ENCODE measurements at regions not wholly inside any gene's neighbourhood (a gene's known extent, or its start where the extent isn't known, plus 50 kb on each side); places are given as distances from the start of the nearest gene placed in this dataset.

DNA sequence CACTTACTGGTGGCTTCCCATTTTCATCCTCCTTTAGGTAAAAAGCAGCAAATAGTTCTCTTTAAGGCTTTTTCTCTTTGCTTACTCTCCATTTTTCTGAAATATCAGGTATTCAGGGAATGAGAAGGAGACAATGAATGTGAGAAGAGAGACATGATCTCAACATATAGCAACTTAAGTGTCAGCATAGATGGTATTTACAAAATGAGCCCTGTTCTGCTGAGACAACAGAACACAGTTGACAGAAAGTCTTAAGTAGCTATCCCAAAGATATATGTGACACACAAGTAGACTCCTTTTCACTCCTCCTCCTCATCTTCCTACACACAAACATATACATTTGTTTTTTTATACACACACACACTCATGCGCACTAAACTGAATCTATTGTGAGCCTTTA lies 649.3 kb upstream of the WWC1 start:
- TF ChIP-seq, protein P1, sequence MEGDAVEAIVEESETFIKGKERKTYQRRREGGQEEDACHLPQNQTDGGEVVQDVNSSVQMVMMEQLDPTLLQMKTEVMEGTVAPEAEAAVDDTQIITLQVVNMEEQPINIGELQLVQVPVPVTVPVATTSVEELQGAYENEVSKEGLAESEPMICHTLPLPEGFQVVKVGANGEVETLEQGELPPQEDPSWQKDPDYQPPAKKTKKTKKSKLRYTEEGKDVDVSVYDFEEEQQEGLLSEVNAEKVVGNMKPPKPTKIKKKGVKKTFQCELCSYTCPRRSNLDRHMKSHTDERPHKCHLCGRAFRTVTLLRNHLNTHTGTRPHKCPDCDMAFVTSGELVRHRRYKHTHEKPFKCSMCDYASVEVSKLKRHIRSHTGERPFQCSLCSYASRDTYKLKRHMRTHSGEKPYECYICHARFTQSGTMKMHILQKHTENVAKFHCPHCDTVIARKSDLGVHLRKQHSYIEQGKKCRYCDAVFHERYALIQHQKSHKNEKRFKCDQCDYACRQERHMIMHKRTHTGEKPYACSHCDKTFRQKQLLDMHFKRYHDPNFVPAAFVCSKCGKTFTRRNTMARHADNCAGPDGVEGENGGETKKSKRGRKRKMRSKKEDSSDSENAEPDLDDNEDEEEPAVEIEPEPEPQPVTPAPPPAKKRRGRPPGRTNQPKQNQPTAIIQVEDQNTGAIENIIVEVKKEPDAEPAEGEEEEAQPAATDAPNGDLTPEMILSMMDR (IDR thresholded peaks at IDR 0.05): no peak
- peaks cover 44% of the 10 kb centered on the region for H3K4me1 Mint-ChIP-seq (ENCODE audit: low read depth)
- no peaks in the 10 kb centered on the region for H3K27me3 Mint-ChIP-seq (ENCODE audit: low read depth)
- H3K27ac Mint-ChIP-seq (ENCODE audit: unreplicated experiment): peak overlapping the region; percentile 82
- no peaks in the 10 kb centered on the region for H3K36me3 Mint-ChIP-seq (ENCODE audit: low read depth)
- H3K9me3 Mint-ChIP-seq (ENCODE audit: low read depth): no peaks in the 10 kb centered on the region
- no peak overlapping the region for H3K4me3 Mint-ChIP-seq (ENCODE audit: unreplicated experiment)
- DNase-seq (ENCODE audit: low spot score): no peak

DNA sequence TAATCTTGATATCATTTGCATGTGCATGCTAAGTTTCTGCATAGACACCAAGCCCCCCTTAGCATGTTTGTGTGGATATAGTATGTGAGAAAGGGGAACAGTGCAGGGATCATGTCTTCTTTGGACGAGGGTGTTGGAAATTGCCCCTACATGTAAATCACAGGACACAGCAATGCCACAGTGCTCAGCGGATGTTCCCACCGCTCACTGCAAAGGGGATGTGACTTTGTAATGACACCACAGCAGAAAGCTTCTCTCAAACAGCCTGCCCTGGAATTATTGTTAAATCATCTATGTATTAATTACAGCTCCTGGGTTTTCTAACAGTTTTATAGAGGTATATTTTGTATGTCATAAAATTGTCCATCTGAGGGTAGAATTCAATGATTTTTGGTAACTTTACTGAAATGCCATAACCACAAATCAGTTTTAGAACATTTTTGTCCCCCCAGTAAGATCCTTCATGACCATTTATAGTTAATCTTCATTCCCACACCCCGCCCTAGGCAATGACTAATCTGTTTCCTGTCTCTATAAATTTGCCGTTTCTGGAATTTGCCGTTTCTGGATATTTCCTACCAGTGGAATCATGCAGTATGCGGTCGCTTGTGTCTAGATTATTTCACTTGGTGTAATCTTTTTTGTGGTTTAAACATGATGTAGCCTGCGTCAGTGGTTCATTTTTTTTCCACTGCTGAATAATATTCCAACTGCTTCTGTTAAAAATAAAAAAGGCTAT lies 648.5 kb upstream of the WWC1 start:
- Mint-ChIP-seq H3K4me1 (ENCODE audit: low read depth) (peaks cover 44% of the 10 kb centered on the region), H3K27me3 (ENCODE audit: low read depth) (no peaks in the 10 kb centered on the region), H3K9me3 (ENCODE audit: low read depth) (no peaks in the 10 kb centered on the region), H3K27ac (ENCODE audit: unreplicated experiment) (peak overlapping the region; percentile 82), H3K36me3 (ENCODE audit: low read depth) (no peaks in the 10 kb centered on the region), H3K4me3 (ENCODE audit: unreplicated experiment) (no peak overlapping the region)
- TF ChIP-seq, protein P1 (IDR thresholded peaks at IDR 0.05): no peak
- no peak for DNase-seq (ENCODE audit: low spot score)

DNA sequence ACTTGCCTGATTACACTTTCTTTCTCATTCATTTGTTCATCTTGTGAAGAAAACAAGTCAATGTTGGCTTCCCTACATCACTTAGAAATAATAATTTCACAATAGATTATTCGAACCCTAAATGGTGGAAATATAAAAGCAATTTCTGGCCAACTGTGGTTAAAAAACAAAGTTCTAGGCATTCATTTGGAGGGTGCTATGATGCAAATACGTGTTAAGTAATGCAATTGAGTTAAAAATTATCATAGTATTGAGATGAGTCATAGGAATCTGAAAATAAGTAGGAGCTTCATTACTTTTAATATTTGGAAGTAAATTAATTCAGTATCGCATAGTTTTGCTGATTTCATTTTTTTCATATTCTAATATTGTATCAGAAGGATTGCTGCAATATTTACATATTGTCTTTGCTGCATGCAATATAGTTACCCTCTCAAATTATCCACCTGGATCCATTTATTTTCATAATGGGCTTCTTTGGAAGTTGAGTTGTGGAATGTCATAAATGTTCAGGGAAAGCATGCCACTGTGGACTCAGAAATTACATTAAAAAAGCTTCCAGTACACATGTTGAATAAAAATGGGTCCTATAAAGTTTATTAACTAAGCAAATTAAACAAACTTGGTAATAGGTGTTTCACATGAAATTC lies 647.7 kb upstream of the WWC1 start:
- H3K27ac Mint-ChIP-seq (ENCODE audit: unreplicated experiment): peak overlapping the region; percentile 64
- no peaks in the 10 kb centered on the region for H3K27me3 Mint-ChIP-seq (ENCODE audit: low read depth)
- DNase-seq (ENCODE audit: low spot score): no peak

DNA sequence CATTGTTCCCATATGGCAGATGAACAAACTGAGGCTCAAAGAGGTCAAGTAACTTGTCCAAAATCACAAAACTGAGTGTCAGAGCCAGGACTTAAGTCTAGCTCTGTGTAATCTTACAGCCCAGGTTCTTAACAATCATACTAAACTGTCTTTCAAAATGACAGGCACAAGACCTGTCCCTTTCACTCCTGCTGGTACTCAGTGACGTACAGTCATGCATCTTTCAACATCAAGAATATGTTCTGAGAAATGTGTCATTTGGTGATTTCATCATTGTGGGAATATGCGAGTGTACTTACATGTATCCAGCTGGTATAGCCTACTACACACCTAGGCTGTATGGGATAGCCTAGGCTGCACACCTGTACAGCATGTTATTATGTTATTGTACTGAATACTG lies 646.8 kb upstream of the WWC1 start:
- Mint-ChIP-seq H3K4me3 (ENCODE audit: unreplicated experiment) (no peak overlapping the region), H3K9me3 (ENCODE audit: low read depth) (no peaks in the 10 kb centered on the region), H3K36me3 (ENCODE audit: low read depth) (no peaks in the 10 kb centered on the region), H3K27ac (ENCODE audit: unreplicated experiment) (no peak overlapping the region), H3K4me1 (ENCODE audit: low read depth) (peaks cover 36% of the 10 kb centered on the region), H3K27me3 (ENCODE audit: low read depth) (no peaks in the 10 kb centered on the region)
- no peak for DNase-seq (ENCODE audit: low spot score)
- TF ChIP-seq, protein P1 (IDR thresholded peaks at IDR 0.05): no peak

More for the DNA sequence above, 647.7 kb upstream of the WWC1 start:
- Mint-ChIP-seq H3K4me3 (ENCODE audit: unreplicated experiment) (no peak overlapping the region), H3K36me3 (ENCODE audit: low read depth) (no peaks in the 10 kb centered on the region), H3K9me3 (ENCODE audit: low read depth) (no peaks in the 10 kb centered on the region), H3K4me1 (ENCODE audit: low read depth) (peaks cover 44% of the 10 kb centered on the region)
- TF ChIP-seq, protein P1 (IDR thresholded peaks at IDR 0.05): no peak

DNA sequence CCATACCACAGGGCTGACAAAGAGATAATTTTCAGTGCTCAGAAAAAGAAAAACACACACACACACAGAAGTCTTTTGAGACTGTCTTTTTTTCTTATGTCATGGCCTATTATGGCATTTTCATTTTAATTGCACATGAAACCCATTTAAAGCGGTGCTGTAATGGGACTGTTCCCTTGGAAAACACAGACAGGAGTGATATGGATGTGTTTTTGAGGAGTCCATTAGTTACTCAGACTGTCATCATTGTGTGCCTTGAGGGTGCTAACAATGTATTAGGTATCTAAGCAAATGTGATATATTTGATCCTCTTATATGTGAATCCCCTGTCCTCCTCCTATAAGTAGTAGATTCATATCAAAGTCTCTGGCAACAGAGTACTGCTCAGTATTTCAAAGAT lies 642.0 kb upstream of the WWC1 start:
- peaks cover 23% of the 10 kb centered on the region for H3K4me1 Mint-ChIP-seq (ENCODE audit: low read depth)
- no peaks in the 10 kb centered on the region for H3K36me3 Mint-ChIP-seq (ENCODE audit: low read depth)
- no peaks in the 10 kb centered on the region for H3K9me3 Mint-ChIP-seq (ENCODE audit: low read depth)
- H3K27ac Mint-ChIP-seq (ENCODE audit: unreplicated experiment): no peak overlapping the region
- H3K27me3 Mint-ChIP-seq (ENCODE audit: low read depth): no peaks in the 10 kb centered on the region
- no peak overlapping the region for H3K4me3 Mint-ChIP-seq (ENCODE audit: unreplicated experiment)
- DNase-seq (ENCODE audit: low spot score): no peak
- TF ChIP-seq, protein P1 (IDR thresholded peaks at IDR 0.05): no peak
